Spleen (tissue), 11 donors: ENCODE measurements at regions not wholly inside any gene's neighbourhood (a gene's known extent, or its start where the extent isn't known, plus 50 kb on each side); places are given as distances from the start of the nearest gene placed in this dataset.

Experiments
- DNase-seq: peaks from one replicate; pipeline ENCODE4 v3.0.0-alpha.2; 2020
- H3K27ac ChIP-seq, 8 donors: fragments of 200-600 bp; sonication (generic) in 7 of 8; 1 replicate in 4 of 8; 2 replicates in 4 of 8; pipeline versions ENCODE4 v1.5.0 to v1.8.0; 2016 to 2021; ENCODE audit warnings: inconsistent platforms in 4 of 8, mild to moderate bottlenecking in 4 of 8, moderate library complexity in 1 of 8
- H3K27me3 ChIP-seq, 7 donors: fragments of 200-600 bp; sonication (generic) in 6 of 7; replicated peaks in 1 of 7; 1 replicate in 4 of 7; 2 replicates in 3 of 7; pipeline versions ENCODE4 v1.5.0 to v1.8.0; 2016 to 2021; ENCODE audit warnings: inconsistent platforms in 3 of 7, mild to moderate bottlenecking in 1 of 7
- H3K36me3 ChIP-seq, 6 donors: fragments of 200-600 bp; sonication (generic) in 5 of 6; 1 replicate in 4 of 6; 2 replicates in 2 of 6; pipeline versions ENCODE4 v1.5.0 to v1.8.0; 2016 to 2021; ENCODE audit warnings: inconsistent platforms in 2 of 6
- H3K4me1 ChIP-seq, 6 donors: fragments of 200-600 bp; sonication (generic) in 5 of 6; 1 replicate in 3 of 6; 2 replicates in 3 of 6; pipeline versions ENCODE4 v1.5.0 to v1.8.0; 2016 to 2021; ENCODE audit warnings: inconsistent platforms in 3 of 6
- H3K4me3 ChIP-seq, 8 donors: fragments of 200-600 bp; sonication (generic) in 7 of 8; 1 replicate in 4 of 8; 2 replicates in 4 of 8; pipeline versions ENCODE4 v1.5.0 to v1.8.0; 2016 to 2021; ENCODE audit warnings: inconsistent platforms in 4 of 8, mild to moderate bottlenecking in 4 of 8, moderate library complexity in 2 of 8
- H3K9me3 ChIP-seq, 8 donors: fragments of 200-600 bp; sonication (generic) in 7 of 8; 1 replicate in 4 of 8; 2 replicates in 4 of 8; pipeline versions ENCODE4 v1.5.0 to v1.8.0; 2016 to 2021; ENCODE audit warnings: inconsistent platforms in 4 of 8
- POLR2A ChIP-seq, 3 donors: fragments of 450-650 bp; IDR thresholded peaks; one replicate each; pipeline ENCODE4 v1.5.1; 2017; ENCODE audit warnings: antibody characterized with exemption in 3 of 3, mild to moderate bottlenecking in 1 of 3
- POLR2AphosphoS5 ChIP-seq, 3 donors: sonication (generic); formaldehyde crosslinking; IDR thresholded peaks; one replicate each; pipeline ENCODE4 v1.5.1; 2017; ENCODE audit warnings: antibody characterized with exemption in 3 of 3
- whole genome bisulfite sequencing, 5 donors: extraction: QIAGEN DNeasy Blood & Tissue Kit in 3 of 5; methylation state at CpG; one replicate each; pipeline versions ENCODE4 v1.1.5 to v1.1.7; 2013 to 2018; 5-methylcytosine and 5-hydroxymethylcytosine counted together
- intact Hi-C: fragments of 100-400 bp; cut with DNase I; formaldehyde crosslinking; loops from one replicate; pipeline ENCODE4 v1.15.0; 2023; ENCODE audit warnings: low total_unique reads
- TF ChIP-seq, protein P1 (sequence below), 11 experiments: fragments of 200-600 bp in 7 of 11; fragments of 450-650 bp in 4 of 11; sonication (generic) in 4 of 11; IDR thresholded peaks in 8 of 11; conservative IDR thresholded peaks in 3 of 11; 1 replicate in 7 of 11; 2 replicates in 4 of 11; pipeline versions ENCODE4 v1.4.0 to v1.8.0; 2016 to 2021; ENCODE audit warnings: antibody characterized with exemption in 11 of 11, inconsistent platforms in 4 of 11, mild to moderate bottlenecking in 1 of 11
- donor health status: healthy with polysubstance abuse.
- donor health status: DM: no; HTN: no; CAD: no; lungs with moderate emphysema.
- donor health status: DM: no; HTN: no; CAD: no.
- donor health status: Bipolar disorder and iron deficiency.
- donor health status: healthy.
- donor health status: DM: no; HTN: no; CAD: no.
- donor health status: DM: yes; HTN: yes; CAD: no.

DNA sequence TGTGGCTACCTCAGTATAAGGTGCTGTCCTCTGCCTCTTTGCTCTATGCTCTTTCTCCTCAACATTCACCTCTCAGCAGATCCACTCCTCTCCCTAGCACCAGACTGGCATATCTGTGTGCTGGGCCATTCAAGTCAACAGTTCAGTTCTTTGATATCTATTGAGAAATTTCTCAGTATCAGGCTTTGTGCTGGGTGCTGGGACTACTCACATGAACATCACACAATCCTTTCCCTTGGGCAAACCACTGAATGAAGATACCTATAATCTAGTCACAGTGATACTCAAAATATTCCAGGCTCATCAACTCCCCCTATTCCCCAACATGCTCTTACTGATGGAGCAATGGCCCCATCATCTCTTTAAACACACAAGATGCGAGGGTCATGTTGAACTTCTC is 120.8 kb downstream of the RPL22L1 start:
- no peaks in the 10 kb centered on the region for H3K36me3 ChIP-seq
- TF ChIP-seq, protein P1, sequence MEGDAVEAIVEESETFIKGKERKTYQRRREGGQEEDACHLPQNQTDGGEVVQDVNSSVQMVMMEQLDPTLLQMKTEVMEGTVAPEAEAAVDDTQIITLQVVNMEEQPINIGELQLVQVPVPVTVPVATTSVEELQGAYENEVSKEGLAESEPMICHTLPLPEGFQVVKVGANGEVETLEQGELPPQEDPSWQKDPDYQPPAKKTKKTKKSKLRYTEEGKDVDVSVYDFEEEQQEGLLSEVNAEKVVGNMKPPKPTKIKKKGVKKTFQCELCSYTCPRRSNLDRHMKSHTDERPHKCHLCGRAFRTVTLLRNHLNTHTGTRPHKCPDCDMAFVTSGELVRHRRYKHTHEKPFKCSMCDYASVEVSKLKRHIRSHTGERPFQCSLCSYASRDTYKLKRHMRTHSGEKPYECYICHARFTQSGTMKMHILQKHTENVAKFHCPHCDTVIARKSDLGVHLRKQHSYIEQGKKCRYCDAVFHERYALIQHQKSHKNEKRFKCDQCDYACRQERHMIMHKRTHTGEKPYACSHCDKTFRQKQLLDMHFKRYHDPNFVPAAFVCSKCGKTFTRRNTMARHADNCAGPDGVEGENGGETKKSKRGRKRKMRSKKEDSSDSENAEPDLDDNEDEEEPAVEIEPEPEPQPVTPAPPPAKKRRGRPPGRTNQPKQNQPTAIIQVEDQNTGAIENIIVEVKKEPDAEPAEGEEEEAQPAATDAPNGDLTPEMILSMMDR (IDR thresholded peaks at IDR 0.05 in 8 of 11, conservative IDR thresholded peaks at IDR 0.05 in 3 of 11), result no peak
- TF ChIP-seq POLR2A (IDR thresholded peaks at IDR 0.05), result no peak
- no peak for TF ChIP-seq POLR2AphosphoS5 (IDR thresholded peaks at IDR 0.05)
- WGBS, 5 donors, result 86 to 97% (median 90%) methylated on average over 1 of the region's 1 CpG
- H3K4me1 ChIP-seq, result no peaks in the 10 kb centered on the region
- H3K4me3 ChIP-seq, result no peak overlapping the region
- DNase-seq, result no peak
- no peak overlapping the region for H3K27ac ChIP-seq
- H3K27me3 ChIP-seq, result peaks cover 0 to 18% (median 0%) of the 10 kb centered on the region in 7 donors
- no peaks in the 10 kb centered on the region for H3K9me3 ChIP-seq
- intact Hi-C loops, result no loop called here

- 72 to 91% (median 82%) methylated on average over 3 of the region's 3 CpGs for WGBS, 5 donors
- TF ChIP-seq, protein P1 (IDR thresholded peaks at IDR 0.05 in 8 of 11, conservative IDR thresholded peaks at IDR 0.05 in 3 of 11), result no peak
- TF ChIP-seq POLR2AphosphoS5 (IDR thresholded peaks at IDR 0.05) (no peak), POLR2A (IDR thresholded peaks at IDR 0.05) (no peak)
Observed at GRCh38 chr3:170746175-170746942, 123.6 kb downstream of the RPL22L1 start.

GRCh38 chr3:170745211-170745718 is 124.7 kb downstream of the RPL22L1 start:
- DNase-seq, result no peak
- Histone ChIP-seq H3K9me3 (no peaks in the 10 kb centered on the region), H3K4me3 (no peak overlapping the region), H3K36me3 (no peaks in the 10 kb centered on the region), H3K4me1 (no peaks in the 10 kb centered on the region), H3K27me3 (peaks cover 0 to 8% (median 0%) of the 10 kb centered on the region in 7 donors), H3K27ac (no peak overlapping the region)
- intact Hi-C loops, result no loop called here
- TF ChIP-seq POLR2A (IDR thresholded peaks at IDR 0.05), result no peak

More at GRCh38 chr3:170746175-170746942, 123.6 kb downstream of the RPL22L1 start:
- peaks cover 0 to 8% (median 0%) of the 10 kb centered on the region in 7 donors for H3K27me3 ChIP-seq
- intact Hi-C loops, result no loop called here
- no peaks in the 10 kb centered on the region for H3K36me3 ChIP-seq
- no peaks in the 10 kb centered on the region for H3K9me3 ChIP-seq
- no peak for DNase-seq
- H3K4me1 ChIP-seq, result no peaks in the 10 kb centered on the region
- H3K4me3 ChIP-seq, result no peak overlapping the region
- no peak overlapping the region for H3K27ac ChIP-seq

DNA sequence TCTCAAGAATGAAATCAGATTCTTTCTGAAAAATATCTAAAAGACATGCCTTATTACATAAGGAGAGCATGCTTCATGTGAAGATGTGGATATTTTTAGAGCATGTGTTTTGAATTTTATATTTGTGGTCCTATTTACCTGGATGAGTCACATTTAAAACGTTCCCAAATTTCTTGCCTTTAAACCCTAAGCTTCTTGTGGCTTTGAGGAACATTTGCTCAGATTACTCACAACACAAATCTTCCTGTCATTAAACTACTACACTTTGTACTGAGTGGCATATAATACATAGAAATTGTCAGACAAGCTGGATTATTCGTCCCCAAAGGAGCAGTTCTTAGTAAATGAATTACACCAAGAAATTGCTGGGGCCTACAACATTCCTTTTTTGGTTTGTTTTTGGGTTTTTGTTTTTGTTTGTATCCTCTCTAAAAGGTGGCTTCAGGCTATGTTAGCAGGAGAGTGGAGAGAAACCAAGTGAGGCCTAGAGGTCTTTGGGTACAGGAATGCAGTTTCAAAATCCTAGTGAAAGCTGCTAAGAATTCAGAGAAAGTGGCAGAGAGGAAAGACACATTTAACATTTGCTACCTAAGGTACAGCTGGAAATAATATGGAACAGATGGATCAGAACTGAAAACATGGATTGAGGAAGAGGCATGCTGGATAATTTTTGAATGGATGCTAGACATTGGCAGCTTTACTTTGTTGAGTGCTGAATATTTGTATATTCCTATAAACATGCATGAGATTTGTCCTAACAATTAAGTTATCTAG is 128.1 kb downstream of the RPL22L1 start:
- WGBS, 5 donors, result 51 to 69% (median 64%) methylated on average over 2 of the region's 2 CpGs
- DNase-seq, result no peak

More for the DNA sequence above, 128.1 kb downstream of the RPL22L1 start:
- intact Hi-C loops, result no loop called here
- H3K9me3 ChIP-seq, result no peaks in the 10 kb centered on the region
- no peaks in the 10 kb centered on the region for H3K4me1 ChIP-seq
- TF ChIP-seq, protein P1 (IDR thresholded peaks at IDR 0.05 in 8 of 11, conservative IDR thresholded peaks at IDR 0.05 in 3 of 11), result no peak
- no peak for TF ChIP-seq POLR2A (IDR thresholded peaks at IDR 0.05)
- TF ChIP-seq POLR2AphosphoS5 (IDR thresholded peaks at IDR 0.05), result no peak
- H3K27me3 ChIP-seq, result peaks cover 0 to 6% (median 0%) of the 10 kb centered on the region in 7 donors
- no peak overlapping the region for H3K27ac ChIP-seq
- H3K4me3 ChIP-seq, result no peak overlapping the region
- H3K36me3 ChIP-seq, result no peaks in the 10 kb centered on the region
